GM18868 (cell line): ENCODE measurements at regions not wholly inside any gene's neighbourhood (a gene's known extent, or its start where the extent isn't known, plus 50 kb on each side); places are given as distances from the start of the nearest gene placed in this dataset.
"Not testable (repeated sequence)": the region's sequence is repeated elsewhere in the genome, so short reads cannot be mapped to it uniquely, and the experiment has no call there.

Source experiments
- ATAC-seq: cut with Tn5 transposase; IDR thresholded peaks from one replicate; pipeline ENCODE4 v1.9.1; 2021; ENCODE audit warnings: mild to moderate bottlenecking, moderate library complexity; ENCODE audit not compliant: unreplicated experiment

DNA sequence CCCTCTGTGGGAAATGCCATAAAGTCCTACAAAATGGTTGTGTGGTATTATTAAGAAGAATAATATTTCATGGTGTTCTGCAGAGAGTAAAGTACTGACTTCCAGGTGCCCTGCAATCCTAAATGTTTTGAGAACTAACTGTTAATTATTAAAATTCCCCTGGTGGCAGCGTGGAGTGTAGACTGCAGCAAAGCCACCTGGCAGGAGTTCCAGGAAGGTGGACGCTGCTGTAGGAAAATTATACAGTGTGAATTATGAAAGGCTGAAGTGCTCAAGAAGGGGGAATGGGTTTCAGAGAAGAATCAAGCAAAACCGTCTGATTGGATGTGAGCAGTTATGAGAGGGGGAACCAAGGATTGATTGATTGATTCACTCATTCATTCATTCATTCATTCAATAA, 572.4 kb upstream of the PPP2R3A start:
- ATAC-seq: no peak

DNA sequence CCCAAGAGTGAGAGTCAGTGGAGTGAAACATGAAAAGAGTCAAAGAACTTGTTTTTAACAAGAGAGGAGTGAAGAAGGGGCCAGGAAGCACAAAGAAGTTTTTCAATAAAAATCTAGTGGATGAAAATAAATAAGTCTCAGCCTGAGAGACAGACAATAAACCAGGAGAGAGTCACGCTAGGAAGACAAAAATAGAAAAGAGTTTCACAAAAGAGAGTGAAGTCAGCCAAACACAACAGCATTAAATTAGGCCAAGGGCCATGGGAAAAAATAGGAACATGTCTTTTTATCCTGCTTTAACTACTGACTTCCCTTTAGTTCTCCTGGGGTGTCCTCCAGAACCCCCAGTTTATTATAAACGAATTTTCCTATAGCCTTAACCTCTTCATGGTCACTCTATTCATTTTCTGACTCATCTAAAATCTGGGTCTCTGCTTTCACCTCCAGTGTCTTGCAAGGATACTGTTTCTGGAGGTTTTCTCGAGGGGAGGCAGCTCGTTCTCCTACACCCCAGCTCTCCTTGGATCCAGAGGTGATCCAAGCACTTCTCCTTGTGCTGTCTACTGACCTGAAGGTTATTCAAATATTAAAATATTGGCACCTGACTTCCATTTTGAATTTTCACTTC, 571.5 kb upstream of the PPP2R3A start:
- no peak for ATAC-seq

- ATAC-seq: no peak
Measured at GRCh38 chr3:135412475-135412874, 553.1 kb upstream of the PPP2R3A start.

DNA sequence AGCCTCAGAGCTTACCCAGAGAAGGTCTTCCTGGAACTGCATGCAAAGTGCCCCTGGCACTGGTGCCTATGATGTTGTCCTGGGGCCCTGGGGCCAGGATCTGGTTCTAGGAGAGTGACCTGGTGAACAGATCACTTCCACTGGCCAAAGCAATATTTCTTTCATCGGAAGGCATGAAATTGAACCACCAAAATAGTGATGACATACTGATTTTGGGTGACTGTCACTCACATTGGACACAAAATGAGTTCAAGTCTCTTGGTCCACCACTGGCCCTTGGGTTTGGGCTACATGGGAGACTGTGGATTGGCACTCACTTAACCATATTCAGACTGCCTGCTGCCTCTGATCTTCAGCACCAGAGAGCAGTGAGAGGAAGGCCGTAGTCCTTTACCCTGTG, 549.3 kb upstream of the PPP2R3A start:
- no peak for ATAC-seq

DNA sequence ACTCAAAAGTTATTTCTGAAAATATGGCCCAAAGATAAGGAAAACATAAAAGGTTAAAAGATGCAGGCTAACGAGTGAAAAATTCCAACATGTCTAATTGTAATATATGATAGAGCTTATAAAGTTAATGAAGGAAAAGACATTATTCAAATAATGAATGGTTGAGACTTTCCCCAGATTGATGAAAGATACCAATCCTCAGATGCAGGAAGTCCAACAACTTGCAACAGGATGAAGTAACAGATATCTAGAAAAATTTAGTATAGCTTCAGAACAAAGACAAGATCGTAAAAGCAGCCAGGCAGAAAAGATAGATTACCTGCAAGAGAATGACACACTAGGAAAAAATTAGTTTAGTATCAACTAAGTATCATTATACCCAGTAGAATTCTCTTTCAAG, 546.4 kb upstream of the PPP2R3A start:
- no peak for ATAC-seq

DNA sequence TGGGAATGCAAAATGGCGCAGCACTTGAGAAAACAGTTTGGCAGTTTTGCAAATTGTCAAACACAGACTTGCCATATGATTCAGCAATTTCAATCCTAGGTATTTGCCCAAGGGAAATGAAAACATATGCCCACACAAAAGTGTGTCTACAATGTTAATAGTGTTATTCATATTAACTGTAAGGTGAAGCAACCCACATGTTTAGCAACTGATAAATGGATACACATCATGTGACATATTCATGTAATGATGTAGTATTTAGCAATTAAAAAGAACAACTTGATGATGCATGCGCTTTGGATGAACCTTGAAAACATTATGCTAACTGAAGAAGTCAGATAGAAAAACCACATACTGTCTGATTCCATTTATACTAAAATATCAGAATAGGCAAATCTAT, 539.0 kb upstream of the PPP2R3A start:
- ATAC-seq: no peak

GRCh38 chr3:135432402-135432801, 533.1 kb upstream of the PPP2R3A start:
- ATAC-seq: no peak

GRCh38 chr3:135438889-135439597, 526.5 kb upstream of the PPP2R3A start:
- ATAC-seq: not testable (repeated sequence)

DNA sequence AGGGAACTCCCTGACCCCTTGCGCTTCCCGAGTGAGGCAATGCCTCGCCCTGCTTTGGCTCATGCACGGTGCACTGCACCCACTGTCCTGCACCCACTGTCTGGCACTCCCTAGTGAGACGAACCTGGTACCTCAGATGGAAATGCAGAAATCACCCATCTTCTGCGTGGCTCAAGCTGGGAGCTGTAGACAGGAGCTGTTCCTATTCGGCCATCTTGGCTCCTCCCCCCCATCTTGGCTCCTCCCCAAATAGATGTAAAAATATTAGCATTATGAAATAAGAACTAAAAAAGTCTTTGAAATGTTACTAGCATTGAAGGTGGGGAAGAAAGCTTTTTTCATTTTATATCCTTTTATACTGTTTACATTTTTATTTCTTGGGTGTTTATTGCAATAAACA, 525.9 kb upstream of the PPP2R3A start:
- not testable (repeated sequence) for ATAC-seq

GRCh38 chr3:135440233-135440632, 525.3 kb upstream of the PPP2R3A start:
- no peak for ATAC-seq

GRCh38 chr3:135440746-135441145, 524.8 kb upstream of the PPP2R3A start:
- no peak for ATAC-seq

DNA sequence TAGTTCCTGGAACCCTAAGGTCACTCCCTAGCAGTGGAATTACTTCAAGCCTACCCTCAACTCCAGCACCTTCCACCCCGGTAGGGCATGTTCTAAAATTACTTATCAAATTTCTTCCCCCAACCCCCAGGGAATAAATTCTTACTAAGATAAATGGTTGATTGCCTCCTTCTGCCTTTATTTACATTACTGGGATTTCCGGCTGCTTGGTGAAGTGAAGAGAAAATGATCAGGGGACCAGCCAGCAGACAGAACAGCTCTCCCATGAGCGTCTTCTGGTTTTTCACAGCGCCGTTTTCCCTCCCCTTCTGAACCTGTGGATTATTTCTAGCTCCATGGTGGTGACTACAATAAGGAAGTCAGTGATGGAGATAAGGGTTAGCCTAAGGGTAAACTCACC, 521.5 kb upstream of the PPP2R3A start:
- no peak for ATAC-seq

DNA sequence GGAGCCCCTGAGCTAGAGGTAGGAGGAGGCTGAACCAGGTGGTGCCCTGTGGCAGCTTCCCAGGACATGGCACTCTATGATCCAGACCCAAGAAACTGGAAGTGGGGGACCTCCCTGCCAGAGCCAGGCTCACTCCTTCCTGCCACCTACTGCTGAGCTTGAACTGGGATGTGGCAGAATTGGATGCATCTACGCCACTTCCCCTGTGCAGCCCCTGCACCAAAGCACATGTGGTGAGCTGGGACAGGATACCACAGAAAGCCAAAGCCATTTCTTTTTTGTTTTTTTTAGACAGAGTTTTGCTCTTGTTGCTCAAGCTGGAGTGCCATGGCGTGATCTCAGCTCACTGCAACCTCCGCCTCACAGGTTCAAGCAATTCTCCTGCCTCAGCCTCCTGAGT, 518.0 kb upstream of the PPP2R3A start:
- no peak for ATAC-seq

DNA sequence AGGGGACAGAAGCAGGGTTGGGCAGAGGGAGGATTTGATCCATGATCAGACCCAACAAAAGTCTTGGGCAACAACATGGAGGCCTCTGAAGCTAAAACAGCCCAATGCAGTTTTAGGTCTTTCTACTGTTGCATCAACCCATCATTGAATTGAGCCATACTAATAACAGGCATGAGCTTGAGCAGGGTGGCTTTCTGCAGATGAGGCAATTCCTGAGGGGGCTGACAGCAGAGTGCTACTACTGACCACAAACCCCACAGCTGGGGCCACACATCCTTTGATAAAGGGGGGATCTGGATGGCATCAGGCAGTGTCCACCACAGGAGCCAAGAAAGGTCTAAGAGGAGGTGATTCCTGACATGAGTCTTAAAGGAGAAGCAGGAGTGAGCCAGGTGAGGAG, 517.0 kb upstream of the PPP2R3A start:
- ATAC-seq: no peak

- no peak for ATAC-seq
Measured at GRCh38 chr3:135449046-135449445, 516.5 kb upstream of the PPP2R3A start.

GRCh38 chr3:135451037-135451785, 514.3 kb upstream of the PPP2R3A start:
- ATAC-seq: no peak

DNA sequence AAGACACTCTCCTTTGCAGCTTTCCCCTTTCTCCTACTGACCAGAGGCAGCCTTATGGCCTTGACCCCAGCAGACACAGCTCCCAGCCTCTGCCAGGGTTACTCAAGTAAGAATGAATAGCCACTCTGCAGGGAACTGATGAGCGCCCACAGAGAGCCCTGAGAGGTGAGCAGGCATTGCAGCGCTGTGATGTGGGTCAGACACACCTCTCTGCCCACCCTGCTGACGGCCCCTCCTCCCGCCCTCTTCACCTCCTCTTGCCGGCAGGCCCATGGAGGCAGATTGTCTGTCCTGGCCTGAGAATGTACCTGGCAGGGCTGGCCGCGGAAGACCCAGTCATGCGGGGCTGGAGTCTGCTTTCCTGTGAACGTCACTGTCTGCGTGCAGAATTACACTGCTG, 512.6 kb upstream of the PPP2R3A start:
- no peak for ATAC-seq

GRCh38 chr3:135453326-135453725, 512.2 kb upstream of the PPP2R3A start:
- no peak for ATAC-seq

GRCh38 chr3:135454890-135455289, 510.6 kb upstream of the PPP2R3A start:
- ATAC-seq: no peak

GRCh38 chr3:135456108-135456790, 509.3 kb upstream of the PPP2R3A start:
- ATAC-seq: no peak

- ATAC-seq: no peak
Measured at GRCh38 chr3:135458541-135459322, 506.8 kb upstream of the PPP2R3A start.
